ENCODE measurements at regions not wholly inside any gene's neighbourhood (a gene's known extent, or its start where the extent isn't known, plus 50 kb on each side); places are given as distances from the start of the nearest gene placed in this dataset.
"Not testable (repeated sequence)": the region's sequence is repeated elsewhere in the genome, so short reads cannot be mapped to it uniquely, and the experiment has no call there.

- Histone ChIP-seq H3K27me3 (replicated peaks) (peaks cover 3% of the 10 kb centered on the region; the same call in 1 of the 2 replicates), H3K4me3 (no peak overlapping the region), H3K36me3 (no peaks in the 10 kb centered on the region), H3K9me3 (replicated peaks) (no peaks in the 10 kb centered on the region), H3K27ac (no peak overlapping the region), H3K4me1 (replicated peaks) (no peaks in the 10 kb centered on the region)
- peak in 1 of 2 experiments; percentile 28 for DNase-seq (ENCODE audit: low read depth in 1 of 2, low spot score in 2 of 2)
Measured at GRCh38 chr6:168190014-168190405, 111.0 kb upstream of the FRMD1 start.

GRCh38 chr6:168189200-168190013 is 110.4 kb upstream of the FRMD1 start:
- no peaks in the 10 kb centered on the region for H3K9me3 ChIP-seq (replicated peaks)
- peaks cover 3% of the 10 kb centered on the region; the same call in 1 of the 2 replicates for H3K27me3 ChIP-seq (replicated peaks)
- H3K27ac ChIP-seq = no peak overlapping the region
- no peaks in the 10 kb centered on the region for H3K4me1 ChIP-seq (replicated peaks)
- peak in 1 of 2 experiments; percentile 20 for DNase-seq (ENCODE audit: low read depth in 1 of 2, low spot score in 2 of 2)
- H3K36me3 ChIP-seq = no peaks in the 10 kb centered on the region
- H3K4me3 ChIP-seq = no peak overlapping the region

- no peaks in the 10 kb centered on the region for H3K4me1 ChIP-seq (replicated peaks)
- H3K4me3 ChIP-seq = no peak overlapping the region
- H3K27me3 ChIP-seq (replicated peaks) = peaks cover 3% of the 10 kb centered on the region; the same call in 1 of the 2 replicates
- no peaks in the 10 kb centered on the region for H3K9me3 ChIP-seq (replicated peaks)
- H3K27ac ChIP-seq = no peak overlapping the region
- DNase-seq (ENCODE audit: low read depth in 1 of 2, low spot score in 2 of 2) = peak in 1 of 2 experiments; percentile 36
- no peaks in the 10 kb centered on the region for H3K36me3 ChIP-seq
Measured at GRCh38 chr6:168188369-168189199, 109.6 kb upstream of the FRMD1 start.

GRCh38 chr6:168186438-168186837 is 107.4 kb upstream of the FRMD1 start:
- no peaks in the 10 kb centered on the region for H3K4me1 ChIP-seq (replicated peaks)
- no peaks in the 10 kb centered on the region for H3K36me3 ChIP-seq
- DNase-seq (ENCODE audit: low read depth in 1 of 2, low spot score in 2 of 2) = peak in 1 of 2 experiments; percentile 29

GRCh38 chr6:168186018-168186417 is 107.0 kb upstream of the FRMD1 start:
- H3K27ac ChIP-seq = not testable (repeated sequence)

More at GRCh38 chr6:168186438-168186837, 107.4 kb upstream of the FRMD1 start:
- no peak overlapping the region for H3K27ac ChIP-seq
- no peaks in the 10 kb centered on the region for H3K9me3 ChIP-seq (replicated peaks)
- no peaks in the 10 kb centered on the region for H3K27me3 ChIP-seq (replicated peaks)
- no peak overlapping the region for H3K4me3 ChIP-seq

GRCh38 chr6:168184701-168185100 is 105.7 kb upstream of the FRMD1 start:
- H3K27ac ChIP-seq = no peak overlapping the region
- H3K4me3 ChIP-seq = no peak overlapping the region
- H3K9me3 ChIP-seq (replicated peaks) = no peaks in the 10 kb centered on the region
- H3K36me3 ChIP-seq = no peaks in the 10 kb centered on the region
- no peaks in the 10 kb centered on the region for H3K4me1 ChIP-seq (replicated peaks)
- H3K27me3 ChIP-seq (replicated peaks) = no peaks in the 10 kb centered on the region
- peak in 1 of 2 experiments; percentile 11 for DNase-seq (ENCODE audit: low read depth in 1 of 2, low spot score in 2 of 2)

More at GRCh38 chr6:168186018-168186417, 107.0 kb upstream of the FRMD1 start:
- H3K9me3 ChIP-seq (replicated peaks); H3K36me3 ChIP-seq; H3K4me1 ChIP-seq (replicated peaks); H3K27me3 ChIP-seq (replicated peaks); H3K4me3 ChIP-seq: not testable (repeated sequence)
- DNase-seq (ENCODE audit: low read depth in 1 of 2, low spot score in 2 of 2) = peak in 1 of 2 experiments; percentile 16

GRCh38 chr6:168183613-168183970 is 104.6 kb upstream of the FRMD1 start:
- Histone ChIP-seq H3K27me3 (replicated peaks) (no peaks in the 10 kb centered on the region), H3K9me3 (replicated peaks) (no peaks in the 10 kb centered on the region), H3K4me3 (no peak overlapping the region), H3K4me1 (replicated peaks) (no peaks in the 10 kb centered on the region), H3K36me3 (no peaks in the 10 kb centered on the region), H3K27ac (no peak overlapping the region)
- peak in 1 of 2 experiments; percentile 10 for DNase-seq (ENCODE audit: low read depth in 1 of 2, low spot score in 2 of 2)

GRCh38 chr6:168182908-168183612 is 104.0 kb upstream of the FRMD1 start:
- H3K4me3 ChIP-seq = no peak overlapping the region
- H3K4me1 ChIP-seq (replicated peaks) = no peaks in the 10 kb centered on the region
- no peak overlapping the region for H3K27ac ChIP-seq
- peak in 1 of 2 experiments; percentile 28 for DNase-seq (ENCODE audit: low read depth in 1 of 2, low spot score in 2 of 2)
- no peaks in the 10 kb centered on the region for H3K36me3 ChIP-seq
- H3K27me3 ChIP-seq (replicated peaks) = no peaks in the 10 kb centered on the region
- no peaks in the 10 kb centered on the region for H3K9me3 ChIP-seq (replicated peaks)

GRCh38 chr6:168182366-168182765 is 103.4 kb upstream of the FRMD1 start:
- no peaks in the 10 kb centered on the region for H3K4me1 ChIP-seq (replicated peaks)
- no peaks in the 10 kb centered on the region for H3K36me3 ChIP-seq
- H3K27me3 ChIP-seq (replicated peaks) = no peaks in the 10 kb centered on the region
- no peak overlapping the region for H3K27ac ChIP-seq
- DNase-seq (ENCODE audit: low read depth in 1 of 2, low spot score in 2 of 2) = peak in 1 of 2 experiments; percentile 10
- H3K4me3 ChIP-seq = no peak overlapping the region
- no peaks in the 10 kb centered on the region for H3K9me3 ChIP-seq (replicated peaks)

GRCh38 chr6:168181876-168182275 is 102.9 kb upstream of the FRMD1 start:
- no peak overlapping the region for H3K4me3 ChIP-seq
- H3K36me3 ChIP-seq = no peaks in the 10 kb centered on the region
- no peaks in the 10 kb centered on the region for H3K4me1 ChIP-seq (replicated peaks)
- no peak overlapping the region for H3K27ac ChIP-seq
- DNase-seq (ENCODE audit: low read depth in 1 of 2, low spot score in 2 of 2) = peak in 1 of 2 experiments; percentile 7
- H3K9me3 ChIP-seq (replicated peaks) = no peaks in the 10 kb centered on the region
- H3K27me3 ChIP-seq (replicated peaks) = no peaks in the 10 kb centered on the region

GRCh38 chr6:168181316-168181715 is 102.3 kb upstream of the FRMD1 start:
- Histone ChIP-seq H3K36me3 (no peaks in the 10 kb centered on the region), H3K27ac (no peak overlapping the region), H3K9me3 (replicated peaks) (no peaks in the 10 kb centered on the region), H3K27me3 (replicated peaks) (no peaks in the 10 kb centered on the region), H3K4me1 (replicated peaks) (no peaks in the 10 kb centered on the region), H3K4me3 (no peak overlapping the region)
- DNase-seq (ENCODE audit: low read depth in 1 of 2, low spot score in 2 of 2) = peak in 1 of 2 experiments; percentile 25

GRCh38 chr6:168180548-168181011 is 101.6 kb upstream of the FRMD1 start:
- Histone ChIP-seq H3K9me3 (replicated peaks) (no peaks in the 10 kb centered on the region), H3K27ac (no peak overlapping the region), H3K27me3 (replicated peaks) (no peaks in the 10 kb centered on the region), H3K4me3 (no peak overlapping the region), H3K4me1 (replicated peaks) (no peaks in the 10 kb centered on the region), H3K36me3 (no peaks in the 10 kb centered on the region)
- peak in 1 of 2 experiments; percentile 38 for DNase-seq (ENCODE audit: low read depth in 1 of 2, low spot score in 2 of 2)

- Histone ChIP-seq H3K27me3 (replicated peaks) (no peaks in the 10 kb centered on the region), H3K4me3 (no peak overlapping the region), H3K4me1 (replicated peaks) (no peaks in the 10 kb centered on the region), H3K9me3 (replicated peaks) (no peaks in the 10 kb centered on the region), H3K36me3 (no peaks in the 10 kb centered on the region), H3K27ac (no peak overlapping the region)
- DNase-seq (ENCODE audit: low read depth in 1 of 2, low spot score in 2 of 2) = peak in 1 of 2 experiments; percentile 29
Measured at GRCh38 chr6:168179702-168180382, 100.8 kb upstream of the FRMD1 start.
